ENCODE measurements at regions not wholly inside any gene's neighbourhood (a gene's known extent, or its start where the extent isn't known, plus 50 kb on each side); places are given as distances from the start of the nearest gene placed in this dataset.

DNA sequence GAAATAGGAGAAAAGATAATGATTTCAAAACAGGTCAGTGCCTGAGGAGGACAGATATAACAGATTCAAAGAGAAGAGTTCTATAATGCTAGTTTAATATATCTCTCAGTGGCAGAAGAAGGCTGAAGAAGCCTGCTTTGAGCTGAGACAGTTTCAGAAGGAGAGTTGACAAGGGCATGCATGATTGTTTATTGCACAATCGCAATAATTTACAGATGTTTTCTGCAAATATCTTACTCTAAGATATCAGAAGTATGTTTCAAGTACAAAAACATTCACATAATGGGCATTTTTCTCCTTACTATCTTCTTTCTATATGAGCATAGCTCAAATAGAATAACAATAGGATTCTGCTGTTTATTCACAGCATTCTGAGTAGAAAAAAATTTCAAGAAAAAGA, 557.7 kb upstream of the NRSN1 start:
- no peak overlapping the region for H3K4me3 Mint-ChIP-seq
- H3K27me3 Mint-ChIP-seq, result peaks cover 3% of the 10 kb centered on the region
- H3K27ac Mint-ChIP-seq, result no peak overlapping the region
- H3K36me3 Mint-ChIP-seq, result no peaks in the 10 kb centered on the region
- H3K4me1 Mint-ChIP-seq (ENCODE audit: unreplicated experiment), result no peaks in the 10 kb centered on the region
- no peaks in the 10 kb centered on the region for H3K9me3 Mint-ChIP-seq
- TF ChIP-seq, protein P1, sequence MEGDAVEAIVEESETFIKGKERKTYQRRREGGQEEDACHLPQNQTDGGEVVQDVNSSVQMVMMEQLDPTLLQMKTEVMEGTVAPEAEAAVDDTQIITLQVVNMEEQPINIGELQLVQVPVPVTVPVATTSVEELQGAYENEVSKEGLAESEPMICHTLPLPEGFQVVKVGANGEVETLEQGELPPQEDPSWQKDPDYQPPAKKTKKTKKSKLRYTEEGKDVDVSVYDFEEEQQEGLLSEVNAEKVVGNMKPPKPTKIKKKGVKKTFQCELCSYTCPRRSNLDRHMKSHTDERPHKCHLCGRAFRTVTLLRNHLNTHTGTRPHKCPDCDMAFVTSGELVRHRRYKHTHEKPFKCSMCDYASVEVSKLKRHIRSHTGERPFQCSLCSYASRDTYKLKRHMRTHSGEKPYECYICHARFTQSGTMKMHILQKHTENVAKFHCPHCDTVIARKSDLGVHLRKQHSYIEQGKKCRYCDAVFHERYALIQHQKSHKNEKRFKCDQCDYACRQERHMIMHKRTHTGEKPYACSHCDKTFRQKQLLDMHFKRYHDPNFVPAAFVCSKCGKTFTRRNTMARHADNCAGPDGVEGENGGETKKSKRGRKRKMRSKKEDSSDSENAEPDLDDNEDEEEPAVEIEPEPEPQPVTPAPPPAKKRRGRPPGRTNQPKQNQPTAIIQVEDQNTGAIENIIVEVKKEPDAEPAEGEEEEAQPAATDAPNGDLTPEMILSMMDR (conservative IDR thresholded peaks at IDR 0.05), result no peak
- DNase-seq (ENCODE audit: extremely low spot score, unreplicated experiment), result no peak

DNA sequence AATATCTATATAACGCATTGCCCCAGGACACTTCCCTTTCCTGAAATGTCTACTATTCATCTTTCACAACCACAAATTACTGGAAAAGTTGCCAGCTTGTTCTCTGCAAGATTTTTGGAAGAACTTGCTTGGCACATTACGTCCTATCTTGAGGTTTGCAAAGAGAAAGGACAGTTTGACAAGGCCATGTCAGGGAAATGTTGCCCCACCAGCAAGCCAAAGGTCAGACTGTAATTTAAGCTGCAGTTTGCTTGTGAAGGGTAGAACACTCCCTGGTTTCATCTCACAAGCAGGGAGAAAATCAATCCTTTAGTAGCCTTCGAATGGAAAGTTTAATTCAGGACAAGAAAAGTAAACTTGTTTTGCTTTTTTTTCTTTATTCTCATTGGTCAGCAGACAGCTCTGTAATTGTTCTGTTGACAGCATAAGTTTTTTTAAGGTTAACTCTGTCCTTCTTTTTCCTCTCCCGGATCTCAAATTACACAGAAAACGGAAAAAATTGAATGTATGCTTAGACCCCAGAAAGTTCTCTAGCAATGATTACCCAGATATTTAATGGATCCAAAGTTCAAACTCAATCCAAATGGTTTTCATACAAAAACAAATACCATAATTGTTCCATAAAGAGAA, 541.8 kb upstream of the NRSN1 start:
- no peaks in the 10 kb centered on the region for H3K36me3 Mint-ChIP-seq
- TF ChIP-seq, protein P1 (conservative IDR thresholded peaks at IDR 0.05), result no peak
- H3K4me3 Mint-ChIP-seq, result peak overlapping the region; percentile 1
- DNase-seq (ENCODE audit: extremely low spot score, unreplicated experiment), result no peak
- H3K27me3 Mint-ChIP-seq, result no peaks in the 10 kb centered on the region
- H3K4me1 Mint-ChIP-seq (ENCODE audit: unreplicated experiment), result peaks cover 11% of the 10 kb centered on the region
- H3K9me3 Mint-ChIP-seq, result no peaks in the 10 kb centered on the region
- H3K27ac Mint-ChIP-seq, result peak overlapping the region; percentile 15

DNA sequence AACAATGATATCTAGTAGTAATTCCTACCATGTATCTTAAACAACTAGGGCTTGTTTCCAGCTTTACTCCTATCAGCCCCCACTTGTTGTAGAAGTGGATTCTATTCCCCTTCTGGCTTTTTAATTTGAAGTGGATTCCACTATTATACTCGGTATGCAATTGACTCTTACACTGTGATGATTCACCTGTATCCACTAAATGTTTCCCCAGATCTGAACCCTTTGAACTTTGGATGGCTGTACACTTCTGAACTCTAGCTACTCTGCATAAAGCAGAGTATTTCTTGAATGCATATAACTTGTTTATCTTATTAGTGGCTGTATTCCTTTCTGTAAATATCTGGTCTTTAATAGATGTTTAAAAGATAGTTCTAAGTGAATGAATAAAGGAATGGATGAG, 538.4 kb upstream of the NRSN1 start:
- Mint-ChIP-seq H3K27me3 (no peaks in the 10 kb centered on the region), H3K36me3 (no peaks in the 10 kb centered on the region), H3K27ac (no peak overlapping the region), H3K9me3 (no peaks in the 10 kb centered on the region), H3K4me1 (ENCODE audit: unreplicated experiment) (peaks cover 11% of the 10 kb centered on the region), H3K4me3 (no peak overlapping the region)
- no peak for DNase-seq (ENCODE audit: extremely low spot score, unreplicated experiment)
- TF ChIP-seq, protein P1 (conservative IDR thresholded peaks at IDR 0.05), result no peak

DNA sequence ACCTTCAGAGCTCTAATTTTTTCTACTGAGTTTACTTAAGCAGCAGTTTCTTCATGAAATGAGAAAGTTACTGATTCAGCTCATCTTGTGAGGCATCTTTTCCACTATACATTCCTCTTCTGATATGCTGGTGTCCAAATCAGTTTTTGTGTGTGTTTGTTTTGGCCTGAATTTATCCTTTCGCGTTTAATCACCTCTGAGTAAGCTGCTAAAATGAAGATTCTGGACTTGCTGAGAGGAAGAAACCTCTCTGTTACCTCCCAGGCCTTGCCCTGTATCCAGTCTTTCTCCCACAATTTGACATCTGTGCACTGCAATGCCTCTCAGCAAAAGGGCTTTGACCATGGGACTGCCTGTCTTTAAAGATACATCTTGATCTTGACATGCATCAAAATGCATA, 536.2 kb upstream of the NRSN1 start:
- H3K4me3 Mint-ChIP-seq, result no peak overlapping the region
- H3K9me3 Mint-ChIP-seq, result no peaks in the 10 kb centered on the region
- DNase-seq (ENCODE audit: extremely low spot score, unreplicated experiment), result no peak
- peaks cover 4% of the 10 kb centered on the region for H3K4me1 Mint-ChIP-seq (ENCODE audit: unreplicated experiment)
- no peaks in the 10 kb centered on the region for H3K36me3 Mint-ChIP-seq
- no peaks in the 10 kb centered on the region for H3K27me3 Mint-ChIP-seq
- TF ChIP-seq, protein P1 (conservative IDR thresholded peaks at IDR 0.05), result no peak
- no peak overlapping the region for H3K27ac Mint-ChIP-seq

DNA sequence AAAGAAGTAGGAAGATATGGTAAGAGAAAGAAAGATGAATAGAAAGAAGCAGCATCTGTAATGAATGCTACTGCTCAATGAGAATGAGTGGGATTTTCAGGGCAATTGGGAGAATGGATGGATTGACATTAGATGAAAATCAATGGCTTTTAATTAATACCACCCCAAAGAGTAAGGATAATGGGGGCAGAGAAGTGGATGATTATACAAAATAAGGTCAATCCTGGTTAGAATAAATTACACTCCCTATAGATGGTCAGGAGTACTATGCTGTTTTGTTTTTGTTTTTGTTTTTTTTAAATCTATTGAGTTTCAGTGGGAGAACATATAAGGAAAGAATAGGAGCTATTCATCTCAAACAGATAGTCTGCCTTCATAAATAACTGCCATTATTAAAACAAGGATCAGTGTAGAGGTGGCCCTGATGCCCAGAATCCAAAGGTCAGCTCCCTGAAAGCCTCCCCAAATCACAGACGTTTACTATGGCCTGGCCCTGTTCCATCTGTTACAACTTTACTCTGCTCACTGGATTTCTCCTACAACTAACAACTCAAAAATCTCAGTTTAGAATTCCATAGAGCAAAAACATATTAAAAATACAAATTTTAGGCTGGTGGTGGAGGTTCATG, 535.4 kb upstream of the NRSN1 start:
- no peaks in the 10 kb centered on the region for H3K9me3 Mint-ChIP-seq

More for the DNA sequence above, 535.4 kb upstream of the NRSN1 start:
- H3K4me3 Mint-ChIP-seq, result no peak overlapping the region
- TF ChIP-seq, protein P1 (conservative IDR thresholded peaks at IDR 0.05), result no peak
- H3K36me3 Mint-ChIP-seq, result no peaks in the 10 kb centered on the region
- DNase-seq (ENCODE audit: extremely low spot score, unreplicated experiment), result no peak
- H3K27ac Mint-ChIP-seq, result no peak overlapping the region
- H3K27me3 Mint-ChIP-seq, result no peaks in the 10 kb centered on the region
- no peaks in the 10 kb centered on the region for H3K4me1 Mint-ChIP-seq (ENCODE audit: unreplicated experiment)

Data from type B pancreatic cell (in vitro differentiated cells).